Breast epithelium (tissue), 3 donors: ENCODE measurements at regions not wholly inside any gene's neighbourhood (a gene's known extent, or its start where the extent isn't known, plus 50 kb on each side); places are given as distances from the start of the nearest gene placed in this dataset.

Experiments
- CTCF ChIP-seq, 3 donors: fragments of 450-650 bp; IDR thresholded peaks; one replicate each; pipeline ENCODE4 v1.5.1; 2016 to 2017; ENCODE audit warnings: antibody characterized with exemption in 3 of 3, mild to moderate bottlenecking in 3 of 3, moderate library complexity in 3 of 3
- POLR2A ChIP-seq: fragments of 450-650 bp; IDR thresholded peaks from one replicate; pipeline ENCODE4 v1.6.1; 2016; ENCODE audit warnings: antibody characterized with exemption, mild to moderate bottlenecking, moderate library complexity

GRCh38 chr4:11131491-11131890, 297.2 kb downstream of the HS3ST1 start:
- no peak for TF ChIP-seq CTCF (IDR thresholded peaks at IDR 0.05)
- TF ChIP-seq POLR2A, result no peak
